ENCODE measurements at regions not wholly inside any gene's neighbourhood (a gene's known extent, or its start where the extent isn't known, plus 50 kb on each side); places are given as distances from the start of the nearest gene placed in this dataset.
"Not testable (repeated sequence)": the region's sequence is repeated elsewhere in the genome, so short reads cannot be mapped to it uniquely, and the experiment has no call there.

DNA sequence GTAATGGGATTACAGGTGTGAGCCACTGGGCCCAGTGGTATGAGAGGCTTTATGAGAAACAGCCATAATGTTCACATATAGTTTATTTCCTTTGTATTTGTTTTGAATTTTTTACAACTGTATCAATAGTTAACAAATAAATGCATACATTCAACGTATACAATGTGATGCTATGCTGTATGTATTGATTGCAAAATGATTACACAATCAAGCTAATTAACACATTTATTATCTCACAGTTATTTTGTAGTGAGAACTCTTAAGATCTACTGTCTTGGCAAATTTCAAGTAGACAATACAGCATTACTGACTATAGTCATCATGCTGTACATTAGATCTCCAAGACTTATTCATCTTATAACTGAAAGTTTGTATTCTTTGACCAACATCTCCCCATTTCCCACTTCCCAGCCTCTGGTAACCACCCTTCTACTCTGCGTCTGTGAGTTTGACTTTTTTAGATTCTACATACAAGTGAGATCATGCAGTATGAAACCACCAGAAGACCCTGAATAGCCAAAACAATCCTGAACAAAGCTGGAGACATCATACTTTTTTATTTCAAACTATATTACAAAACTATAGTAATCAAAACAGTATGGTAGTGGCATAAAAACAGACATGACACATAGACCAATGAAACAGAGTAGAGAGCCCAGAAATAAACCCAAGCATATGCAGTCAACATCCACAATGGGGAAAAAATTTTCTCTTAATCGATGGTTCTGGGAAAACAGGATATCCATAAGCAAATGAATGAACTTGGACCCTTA, 157.2 kb upstream of the RREB1 start:
- no peak for DNase-seq

DNA sequence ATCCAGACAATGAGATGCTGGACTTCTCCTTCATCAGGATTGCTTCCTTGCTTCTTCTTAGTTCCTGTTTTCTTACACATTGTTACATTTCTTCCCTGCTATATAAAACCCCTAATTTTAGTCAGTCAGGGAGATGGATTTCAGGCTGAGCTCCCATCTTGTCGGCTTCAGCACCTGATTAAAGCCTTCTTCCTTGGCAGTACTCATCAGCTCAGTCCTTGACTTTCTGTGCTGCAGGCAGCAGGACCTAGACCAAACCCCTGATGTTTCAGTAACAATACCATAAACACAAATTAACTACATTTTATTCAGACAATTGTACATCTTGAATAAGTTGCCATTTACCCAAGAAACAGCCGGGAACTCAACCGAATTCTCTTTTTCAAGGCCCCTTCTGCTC, 156.4 kb upstream of the RREB1 start:
- DNase-seq: no peak

DNA sequence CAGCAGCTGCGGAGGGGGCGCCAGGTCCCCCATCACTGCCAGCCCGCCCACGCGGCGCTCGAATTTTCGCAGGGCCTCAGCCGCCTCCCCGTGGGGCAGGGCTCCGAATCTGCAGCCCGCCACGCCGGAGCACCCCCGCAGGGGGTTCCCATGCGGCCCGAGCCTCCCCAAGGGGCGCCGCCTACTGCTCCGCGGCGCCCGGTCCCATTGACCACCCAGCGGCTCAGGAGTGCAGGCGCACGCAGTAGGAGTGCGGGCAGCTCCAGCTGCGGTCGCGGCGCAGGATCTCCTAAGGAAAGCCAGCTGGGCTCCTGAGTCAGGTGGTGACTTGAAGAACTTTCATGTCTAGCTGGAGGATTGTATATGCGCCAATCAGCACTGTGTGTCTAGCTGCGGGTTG, 155.3 kb upstream of the RREB1 start:
- DNase-seq: no peak

DNA sequence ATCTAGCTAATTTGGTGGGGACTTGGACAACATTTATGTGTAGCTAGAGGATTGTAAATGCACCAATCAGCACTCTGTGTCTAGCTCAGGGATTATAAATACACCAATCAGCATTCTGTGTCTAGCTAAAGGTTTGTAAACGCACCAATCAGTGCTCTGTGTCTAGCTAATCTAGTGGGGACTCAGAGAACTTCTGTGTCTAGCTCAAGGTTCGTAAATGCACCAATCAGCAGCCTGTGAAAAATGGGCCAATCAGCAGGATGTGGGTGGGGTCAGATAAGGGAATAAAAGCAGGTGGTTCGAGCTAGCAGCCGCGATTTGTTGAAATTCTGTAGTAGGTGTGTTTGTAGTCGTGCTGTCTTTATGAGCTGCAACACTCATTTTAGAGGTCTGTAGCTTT, 154.8 kb upstream of the RREB1 start:
- DNase-seq: not testable (repeated sequence)

DNA sequence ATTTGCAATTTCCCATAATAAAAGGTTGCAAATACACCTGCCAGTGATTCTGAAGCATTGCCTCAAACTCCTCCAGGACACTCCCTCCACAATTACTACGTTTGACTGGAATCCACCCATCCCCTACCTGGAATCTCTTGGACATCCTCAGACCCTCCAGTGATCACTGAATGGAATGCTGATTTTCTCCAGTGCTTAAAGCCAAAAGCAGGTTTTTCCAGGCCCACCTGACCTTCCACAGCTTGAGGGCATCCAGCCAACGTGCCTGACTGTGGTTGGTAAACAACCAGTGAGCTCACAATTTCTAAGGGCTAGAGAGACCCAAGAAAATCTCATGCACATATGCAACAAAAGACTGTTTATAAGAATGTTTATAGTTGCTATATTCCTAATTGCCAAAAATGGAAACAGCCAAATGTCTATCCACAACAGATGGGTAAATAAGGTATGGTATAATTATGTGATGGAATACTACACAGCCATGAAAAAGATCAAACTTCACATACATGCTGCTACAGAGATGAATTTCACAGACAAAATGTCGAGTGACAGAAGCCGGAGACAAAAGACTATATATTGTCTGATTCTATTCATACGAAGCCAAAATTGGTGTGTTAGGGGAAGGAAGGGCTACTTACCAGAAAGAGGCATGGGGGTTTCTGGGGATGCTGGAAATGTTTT, 147.1 kb upstream of the RREB1 start:
- DNase-seq: no peak

- DNase-seq: no peak
These were observed 145.7 kb upstream of the RREB1 start for GRCh38 chr6:6962086-6962485.

DNA sequence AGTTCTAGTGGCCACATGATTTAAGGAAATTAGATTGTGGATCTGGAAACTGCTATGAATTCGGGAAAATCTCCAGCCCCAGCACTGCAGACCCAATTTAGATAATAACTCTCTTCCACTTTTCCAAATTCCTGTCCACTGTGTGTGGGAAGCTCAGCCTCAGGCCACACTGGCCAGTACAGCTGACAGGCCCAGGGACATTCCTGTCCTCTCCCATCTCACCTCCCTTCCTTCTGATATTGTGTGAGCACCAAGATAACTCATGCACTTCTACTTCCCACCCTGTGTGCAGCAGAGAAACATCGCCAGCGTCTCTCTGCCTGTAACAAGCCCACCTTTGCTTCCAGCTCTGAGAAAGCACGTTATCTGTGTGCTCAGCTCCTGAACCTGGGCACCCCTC, 145.1 kb upstream of the RREB1 start:
- DNase-seq: no peak

DNA sequence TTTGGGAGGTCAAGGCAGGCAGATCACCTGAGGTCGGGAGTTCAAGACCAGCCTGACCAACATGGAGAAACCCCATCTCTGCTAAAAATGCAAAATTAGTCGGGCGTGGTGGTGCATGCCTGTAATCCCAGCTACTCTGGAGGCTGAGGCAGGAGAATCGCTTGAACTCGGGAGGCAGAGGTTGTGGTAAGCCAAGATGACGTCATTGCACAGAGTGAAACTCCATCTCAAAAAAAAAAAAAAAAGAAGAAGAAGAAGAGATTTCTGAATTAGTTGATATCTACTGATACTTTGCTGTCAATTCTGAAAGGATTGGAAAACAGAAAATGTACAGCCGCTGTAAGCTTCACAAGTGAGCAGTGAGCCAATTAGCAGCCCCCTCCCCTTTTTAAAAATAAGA, 144.4 kb upstream of the RREB1 start:
- DNase-seq: not testable (repeated sequence)

GRCh38 chr6:6964675-6965074, 143.1 kb upstream of the RREB1 start:
- DNase-seq: no peak

DNA sequence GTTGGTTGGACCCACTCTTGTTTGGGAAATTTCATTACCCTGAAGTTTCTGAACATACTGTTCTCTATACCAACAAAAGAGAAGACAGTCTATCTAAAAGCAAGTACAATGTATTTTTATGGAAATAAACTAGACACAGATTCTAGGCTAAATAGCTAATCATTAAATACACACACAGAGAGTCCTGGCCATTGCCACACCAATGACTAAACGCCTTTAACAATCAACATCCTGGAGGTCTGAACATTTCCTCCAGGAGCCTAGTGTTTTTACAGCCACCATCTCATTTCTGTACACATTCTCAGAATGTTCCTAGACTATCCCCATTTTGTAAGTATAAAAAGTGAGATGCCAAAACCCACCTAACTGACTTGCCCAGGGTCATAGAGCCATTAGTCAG, 141.6 kb upstream of the RREB1 start:
- DNase-seq: no peak

- DNase-seq: no peak
These were observed 141.2 kb upstream of the RREB1 start for GRCh38 chr6:6966569-6966968.

GRCh38 chr6:6968357-6968730, 139.4 kb upstream of the RREB1 start:
- DNase-seq: no peak

- DNase-seq: no peak
These were observed 138.8 kb upstream of the RREB1 start for GRCh38 chr6:6968731-6969552.

DNA sequence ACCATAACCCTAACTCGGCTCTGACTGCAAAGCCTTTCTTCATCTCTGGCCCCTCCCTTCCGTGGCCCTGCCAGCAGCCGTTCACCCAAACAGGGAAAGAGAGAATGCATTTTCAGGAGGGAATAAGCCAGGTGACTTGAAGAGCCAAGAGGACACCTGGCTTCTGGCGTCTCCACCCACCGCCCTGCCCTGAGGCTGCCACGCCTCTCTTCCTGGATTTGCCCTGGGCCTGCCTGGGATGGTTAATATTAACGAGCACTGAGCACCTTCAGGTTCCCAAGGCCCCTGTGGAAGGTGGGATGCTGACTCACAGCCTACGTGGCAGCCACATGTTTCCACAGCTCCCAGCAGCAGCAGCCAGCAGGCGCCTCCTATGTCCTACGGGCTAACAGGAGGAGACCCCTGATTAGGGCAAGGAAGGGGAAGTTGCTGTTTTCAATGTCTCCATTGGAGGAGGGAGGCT, 138.0 kb upstream of the RREB1 start:
- no peak for DNase-seq

GRCh38 chr6:6970851-6971250, 136.9 kb upstream of the RREB1 start:
- DNase-seq: no peak

GRCh38 chr6:6971369-6971768, 136.4 kb upstream of the RREB1 start:
- no peak for DNase-seq

GRCh38 chr6:6972456-6972855, 135.3 kb upstream of the RREB1 start:
- DNase-seq: no peak

DNA sequence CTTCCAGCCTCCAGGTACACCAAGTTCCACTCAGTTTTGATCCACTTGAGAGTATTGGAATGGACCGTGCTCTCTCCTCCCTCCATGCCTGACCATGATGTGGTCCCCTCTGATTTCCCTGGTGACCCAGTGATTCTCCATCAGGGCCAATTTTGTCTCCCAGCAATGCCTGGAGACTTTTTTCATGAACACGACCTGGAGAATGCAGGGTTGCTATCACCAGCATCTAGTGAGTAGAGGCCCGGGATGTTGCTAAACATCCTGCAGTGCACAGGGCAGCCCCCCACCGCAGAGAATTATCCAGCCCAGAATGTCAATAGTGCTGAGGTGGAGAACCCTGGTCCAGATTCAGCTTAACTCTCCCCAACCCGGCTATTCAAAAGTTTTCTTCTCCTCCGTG, 134.0 kb upstream of the RREB1 start:
- DNase-seq: no peak

DNA sequence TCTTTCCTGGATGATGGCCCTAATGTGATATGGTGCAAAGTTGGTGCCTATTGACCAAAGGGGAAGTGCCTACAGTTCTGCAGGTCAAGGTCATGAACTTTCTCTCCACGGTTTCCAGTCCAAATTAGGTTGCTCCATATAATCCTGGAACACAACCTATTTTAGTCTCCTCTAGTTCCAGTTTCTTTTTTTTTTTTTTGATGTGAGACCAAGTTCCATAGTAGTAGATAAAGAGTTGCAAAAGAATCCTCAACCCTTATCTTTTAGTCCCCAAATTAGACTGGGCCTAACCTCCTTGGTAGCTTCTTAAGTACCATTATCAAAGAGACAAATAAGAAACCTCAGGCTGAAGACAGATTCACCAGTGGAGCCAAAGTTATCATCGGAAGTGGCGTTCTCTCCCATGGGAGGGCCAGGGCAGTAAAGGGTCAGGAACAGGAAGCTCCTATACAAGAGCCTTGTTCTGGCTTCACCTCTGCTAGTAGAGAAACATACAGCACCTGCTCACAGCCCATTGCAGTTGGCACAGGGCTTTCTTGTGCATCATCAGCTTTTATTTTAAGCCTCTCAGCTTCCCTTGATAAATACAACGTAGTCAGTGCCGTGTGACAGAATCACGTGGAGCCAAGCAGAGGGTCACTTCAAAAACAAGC, 132.2 kb upstream of the RREB1 start:
- no peak for DNase-seq

DNA sequence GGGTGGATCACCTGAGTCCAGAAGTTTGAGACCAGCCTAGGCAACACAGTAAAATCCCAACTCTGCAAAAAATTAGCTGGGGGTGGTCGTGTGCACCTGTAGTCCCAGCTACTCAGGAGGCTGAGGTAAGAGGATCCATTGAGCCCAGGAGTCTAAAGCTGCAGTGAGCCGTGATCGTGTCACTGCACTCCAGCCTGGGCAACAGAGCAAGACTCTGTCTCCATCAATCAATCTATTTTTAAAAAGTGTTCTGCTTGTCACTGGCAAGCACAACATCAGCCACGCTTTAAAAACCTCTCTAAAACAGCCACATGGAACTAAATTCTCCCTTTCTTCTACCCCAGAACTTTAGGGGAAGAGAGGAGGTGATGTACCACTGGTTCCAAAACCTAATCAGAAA, 131.6 kb upstream of the RREB1 start:
- DNase-seq: no peak

DNA sequence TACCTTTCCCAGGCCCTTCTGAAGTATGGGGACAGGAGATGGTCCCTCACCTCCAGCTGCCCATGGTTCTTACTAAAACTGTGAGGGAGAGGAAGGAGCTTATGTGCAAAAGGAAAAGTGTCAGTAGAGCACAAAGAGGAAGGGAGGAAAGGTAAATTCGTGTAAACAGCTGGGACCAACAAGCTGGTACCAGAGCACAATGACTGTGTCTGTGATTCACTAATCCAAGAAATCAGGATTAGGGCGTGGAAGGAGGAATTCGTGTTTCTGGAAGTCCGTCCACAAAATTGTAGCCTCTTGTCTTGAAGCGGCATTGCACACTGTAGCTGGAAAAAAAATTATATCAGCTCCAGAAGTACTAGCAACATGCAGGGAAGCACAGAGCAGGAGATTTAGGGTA, 129.0 kb upstream of the RREB1 start:
- DNase-seq: no peak

DNA sequence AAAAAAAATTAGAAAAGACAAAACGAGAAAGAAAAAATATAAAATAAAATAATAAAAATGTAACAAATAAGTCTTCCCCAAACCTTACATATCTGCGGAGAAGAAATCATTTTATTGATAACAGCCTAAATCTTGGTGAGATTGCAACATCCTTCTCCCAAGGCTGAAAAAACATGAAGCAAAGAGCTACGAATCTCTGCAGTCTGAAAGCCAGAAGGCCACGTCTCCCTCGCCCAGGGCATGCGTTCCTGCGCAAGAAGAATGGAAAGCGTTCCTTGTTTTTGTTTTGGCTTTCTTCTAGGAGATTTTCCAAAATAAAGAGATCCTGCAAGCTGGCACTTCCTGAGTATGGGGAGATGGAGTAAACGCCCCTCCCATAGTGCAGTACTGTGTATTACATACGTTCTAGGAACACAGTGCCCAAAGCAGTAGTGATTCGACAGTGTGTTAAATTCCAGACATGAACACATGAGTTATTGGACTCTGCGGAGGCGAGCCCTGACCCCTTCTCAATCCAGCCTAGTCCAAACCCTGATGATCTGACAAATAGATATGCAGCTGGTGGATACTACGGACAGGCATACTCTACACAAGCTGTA, 126.7 kb upstream of the RREB1 start:
- no peak for DNase-seq

Measured in CD4-positive, alpha-beta T cell treated with Interleukin-4 for 1 hour (primary cell).